Vagina (tissue), 2 donors: ENCODE measurements at regions not wholly inside any gene's neighbourhood (a gene's known extent, or its start where the extent isn't known, plus 50 kb on each side); places are given as distances from the start of the nearest gene placed in this dataset.

Experiments used
- DNase-seq, 2 donors: peaks; one replicate each; pipeline ENCODE4 v3.0.0-alpha.2; 2017; ENCODE audit errors: extremely low spot score in 2 of 2
- H3K27ac ChIP-seq: fragments of 200-600 bp; sonication (generic); one replicate; pipeline ENCODE4 v1.5.1; 2019
- H3K27me3 ChIP-seq: fragments of 200-600 bp; sonication (generic); one replicate; pipeline ENCODE4 v1.5.1; 2019
- H3K36me3 ChIP-seq, 2 donors: fragments of 200-600 bp; sonication (generic); one replicate each; pipeline ENCODE4 v1.5.1; 2017 to 2019
- H3K4me1 ChIP-seq: fragments of 200-600 bp; sonication (generic); one replicate; pipeline ENCODE4 v1.5.1; 2019
- H3K4me3 ChIP-seq, 2 donors: fragments of 200-600 bp; sonication (generic); 1 replicate in 1 of 2; 2 replicates in 1 of 2; pipeline ENCODE4 v1.5.1; 2016 to 2019
- H3K9me3 ChIP-seq: fragments of 200-600 bp; sonication (generic); one replicate; pipeline ENCODE4 v1.5.1; 2019
- CTCF ChIP-seq, 3 experiments: fragments of 450-650 bp in 2 of 3; fragments of 200-600 bp in 1 of 3; sonication (generic) in 1 of 3; IDR thresholded peaks; one replicate each; pipeline ENCODE4 v1.5.1; 2017 to 2019; ENCODE audit warnings: antibody characterized with exemption in 3 of 3, mild to moderate bottlenecking in 2 of 3, moderate library complexity in 2 of 3
- POLR2A ChIP-seq, 2 donors: fragments of 450-650 bp; IDR thresholded peaks; one replicate each; pipeline ENCODE4 v1.6.1; 2017; ENCODE audit warnings: antibody characterized with exemption in 2 of 2, mild to moderate bottlenecking in 2 of 2, moderate library complexity in 2 of 2
- POLR2AphosphoS5 ChIP-seq, 2 donors: sonication (generic); formaldehyde crosslinking; IDR thresholded peaks; one replicate each; pipeline ENCODE4 v1.9.0; 2017; ENCODE audit warnings: antibody characterized with exemption in 2 of 2, mild to moderate bottlenecking in 2 of 2, low read depth in 1 of 2; ENCODE audit not compliant: insufficient read depth in 1 of 2
- intact Hi-C: fragments of 100-400 bp; cut with DNase I; formaldehyde crosslinking; loops from one replicate; pipeline ENCODE4 v1.15.1; 2023

GRCh38 chr14:26738571-26738970 lies 140.7 kb upstream of the NOVA1 start:
- TF ChIP-seq POLR2A (IDR thresholded peaks at IDR 0.05): no peak
- no peak for DNase-seq
- H3K36me3 ChIP-seq: no peaks in the 10 kb centered on the region
- H3K27me3 ChIP-seq: no peaks in the 10 kb centered on the region
- no peak overlapping the region for H3K4me3 ChIP-seq
- no peaks in the 10 kb centered on the region for H3K9me3 ChIP-seq
- intact Hi-C loops: no loop called here
- H3K4me1 ChIP-seq: no peaks in the 10 kb centered on the region
- no peak overlapping the region for H3K27ac ChIP-seq

GRCh38 chr14:26741711-26742212 lies 143.9 kb upstream of the NOVA1 start:
- no peaks in the 10 kb centered on the region for H3K27me3 ChIP-seq
- TF ChIP-seq POLR2AphosphoS5 (IDR thresholded peaks at IDR 0.05; ENCODE audit: insufficient read depth in 1 of 2, low read depth in 1 of 2) (no peak), POLR2A (IDR thresholded peaks at IDR 0.05) (no peak), CTCF (IDR thresholded peaks at IDR 0.05) (no peak)
- H3K9me3 ChIP-seq: no peaks in the 10 kb centered on the region
- H3K27ac ChIP-seq: no peak overlapping the region
- no peak for DNase-seq
- no peaks in the 10 kb centered on the region for H3K4me1 ChIP-seq
- intact Hi-C loops: no loop called here
- H3K4me3 ChIP-seq: no peak overlapping the region
- H3K36me3 ChIP-seq: no peaks in the 10 kb centered on the region

- H3K4me3 ChIP-seq: no peak overlapping the region
- no peak overlapping the region for H3K27ac ChIP-seq
- TF ChIP-seq CTCF (IDR thresholded peaks at IDR 0.05) (no peak), POLR2A (IDR thresholded peaks at IDR 0.05) (no peak), POLR2AphosphoS5 (IDR thresholded peaks at IDR 0.05; ENCODE audit: insufficient read depth in 1 of 2, low read depth in 1 of 2) (no peak)
- no peaks in the 10 kb centered on the region for H3K9me3 ChIP-seq
- H3K4me1 ChIP-seq: no peaks in the 10 kb centered on the region
- no peaks in the 10 kb centered on the region for H3K27me3 ChIP-seq
- H3K36me3 ChIP-seq: no peaks in the 10 kb centered on the region
- DNase-seq: no peak
- intact Hi-C loops: no loop called here
Observed at GRCh38 chr14:26743284-26743683, 145.5 kb upstream of the NOVA1 start.

GRCh38 chr14:26744903-26745302 lies 147.1 kb upstream of the NOVA1 start:
- intact Hi-C loops: no loop called here
- TF ChIP-seq CTCF (IDR thresholded peaks at IDR 0.05) (no peak), POLR2AphosphoS5 (IDR thresholded peaks at IDR 0.05; ENCODE audit: insufficient read depth in 1 of 2, low read depth in 1 of 2) (no peak), POLR2A (IDR thresholded peaks at IDR 0.05) (no peak)
- Histone ChIP-seq H3K27ac (no peak overlapping the region), H3K27me3 (no peaks in the 10 kb centered on the region), H3K4me1 (no peaks in the 10 kb centered on the region), H3K4me3 (no peak overlapping the region), H3K9me3 (no peaks in the 10 kb centered on the region), H3K36me3 (no peaks in the 10 kb centered on the region)
- DNase-seq: no peak

- intact Hi-C loops: no loop called here
- Histone ChIP-seq H3K4me3 (no peak overlapping the region), H3K27ac (no peak overlapping the region), H3K4me1 (no peaks in the 10 kb centered on the region), H3K36me3 (no peaks in the 10 kb centered on the region), H3K27me3 (no peaks in the 10 kb centered on the region), H3K9me3 (no peaks in the 10 kb centered on the region)
- DNase-seq: no peak
- no peak for TF ChIP-seq CTCF (IDR thresholded peaks at IDR 0.05)
- TF ChIP-seq POLR2AphosphoS5 (IDR thresholded peaks at IDR 0.05; ENCODE audit: insufficient read depth in 1 of 2, low read depth in 1 of 2): no peak
- no peak for TF ChIP-seq POLR2A (IDR thresholded peaks at IDR 0.05)
Observed at GRCh38 chr14:26761532-26761931, 163.7 kb upstream of the NOVA1 start.
